Vagina (tissue), 2 donors: ENCODE measurements at regions not wholly inside any gene's neighbourhood (a gene's known extent, or its start where the extent isn't known, plus 50 kb on each side); places are given as distances from the start of the nearest gene placed in this dataset.

Experiments used
- DNase-seq, 2 donors: peaks; one replicate each; pipeline ENCODE4 v3.0.0-alpha.2; 2017; ENCODE audit errors: extremely low spot score in 2 of 2
- H3K27ac ChIP-seq: fragments of 200-600 bp; sonication (generic); one replicate; pipeline ENCODE4 v1.5.1; 2019
- H3K27me3 ChIP-seq: fragments of 200-600 bp; sonication (generic); one replicate; pipeline ENCODE4 v1.5.1; 2019
- H3K36me3 ChIP-seq, 2 donors: fragments of 200-600 bp; sonication (generic); one replicate each; pipeline ENCODE4 v1.5.1; 2017 to 2019
- H3K4me1 ChIP-seq: fragments of 200-600 bp; sonication (generic); one replicate; pipeline ENCODE4 v1.5.1; 2019
- H3K4me3 ChIP-seq, 2 donors: fragments of 200-600 bp; sonication (generic); 1 replicate in 1 of 2; 2 replicates in 1 of 2; pipeline ENCODE4 v1.5.1; 2016 to 2019
- H3K9me3 ChIP-seq: fragments of 200-600 bp; sonication (generic); one replicate; pipeline ENCODE4 v1.5.1; 2019
- CTCF ChIP-seq, 3 experiments: fragments of 450-650 bp in 2 of 3; fragments of 200-600 bp in 1 of 3; sonication (generic) in 1 of 3; IDR thresholded peaks; one replicate each; pipeline ENCODE4 v1.5.1; 2017 to 2019; ENCODE audit warnings: antibody characterized with exemption in 3 of 3, mild to moderate bottlenecking in 2 of 3, moderate library complexity in 2 of 3
- POLR2A ChIP-seq, 2 donors: fragments of 450-650 bp; IDR thresholded peaks; one replicate each; pipeline ENCODE4 v1.6.1; 2017; ENCODE audit warnings: antibody characterized with exemption in 2 of 2, mild to moderate bottlenecking in 2 of 2, moderate library complexity in 2 of 2
- POLR2AphosphoS5 ChIP-seq, 2 donors: sonication (generic); formaldehyde crosslinking; IDR thresholded peaks; one replicate each; pipeline ENCODE4 v1.9.0; 2017; ENCODE audit warnings: antibody characterized with exemption in 2 of 2, mild to moderate bottlenecking in 2 of 2, low read depth in 1 of 2; ENCODE audit not compliant: insufficient read depth in 1 of 2
- intact Hi-C: fragments of 100-400 bp; cut with DNase I; formaldehyde crosslinking; loops from one replicate; pipeline ENCODE4 v1.15.1; 2023

GRCh38 chr1:36705629-36706028, 222.9 kb upstream of the CSF3R start:
- intact Hi-C loops: no loop called here
- DNase-seq: no peak
- Histone ChIP-seq H3K27me3 (no peaks in the 10 kb centered on the region), H3K27ac (no peak overlapping the region), H3K4me3 (no peak overlapping the region), H3K4me1 (no peaks in the 10 kb centered on the region), H3K9me3 (no peaks in the 10 kb centered on the region), H3K36me3 (no peaks in the 10 kb centered on the region)
- TF ChIP-seq POLR2A (IDR thresholded peaks at IDR 0.05) (no peak), CTCF (IDR thresholded peaks at IDR 0.05) (no peak), POLR2AphosphoS5 (IDR thresholded peaks at IDR 0.05; ENCODE audit: insufficient read depth in 1 of 2, low read depth in 1 of 2) (no peak)

GRCh38 chr1:36703526-36704208, 221.0 kb upstream of the CSF3R start:
- TF ChIP-seq POLR2A (IDR thresholded peaks at IDR 0.05): no peak
- TF ChIP-seq POLR2AphosphoS5 (IDR thresholded peaks at IDR 0.05; ENCODE audit: insufficient read depth in 1 of 2, low read depth in 1 of 2): no peak
- peak; percentile 44 to 60 (median 45) for TF ChIP-seq CTCF (IDR thresholded peaks at IDR 0.05)
- H3K9me3 ChIP-seq: no peaks in the 10 kb centered on the region
- DNase-seq: no peak
- no peak overlapping the region for H3K4me3 ChIP-seq
- no peaks in the 10 kb centered on the region for H3K4me1 ChIP-seq
- intact Hi-C loops: no loop called here
- H3K27ac ChIP-seq: no peak overlapping the region
- H3K27me3 ChIP-seq: no peaks in the 10 kb centered on the region
- no peaks in the 10 kb centered on the region for H3K36me3 ChIP-seq

DNA sequence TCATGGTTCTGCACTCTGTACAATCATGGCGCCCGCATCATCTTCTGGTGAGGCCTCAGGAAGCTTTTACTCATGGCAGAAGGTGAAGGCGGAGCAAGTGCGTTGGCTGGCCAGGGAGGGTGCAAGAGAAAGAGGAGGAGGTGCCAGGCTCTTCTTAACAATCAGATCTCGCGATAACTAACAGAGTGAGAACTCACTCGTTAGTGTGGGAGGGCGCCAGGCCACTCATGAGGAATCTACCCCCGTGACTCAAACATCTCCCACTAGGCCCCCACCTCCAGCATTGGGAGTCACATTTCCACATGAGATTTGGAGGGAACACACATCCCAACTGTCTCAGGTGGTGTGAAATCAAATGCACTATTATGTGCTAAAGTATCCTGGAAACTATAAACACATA, 220.2 kb upstream of the CSF3R start:
- H3K4me3 ChIP-seq: no peak overlapping the region
- no peaks in the 10 kb centered on the region for H3K4me1 ChIP-seq
- H3K27ac ChIP-seq: no peak overlapping the region
- no peak for DNase-seq
- H3K27me3 ChIP-seq: no peaks in the 10 kb centered on the region
- no peaks in the 10 kb centered on the region for H3K9me3 ChIP-seq
- intact Hi-C loops: no loop called here
- no peak for TF ChIP-seq CTCF (IDR thresholded peaks at IDR 0.05)
- no peak for TF ChIP-seq POLR2AphosphoS5 (IDR thresholded peaks at IDR 0.05; ENCODE audit: insufficient read depth in 1 of 2, low read depth in 1 of 2)
- no peak for TF ChIP-seq POLR2A (IDR thresholded peaks at IDR 0.05)
- no peaks in the 10 kb centered on the region for H3K36me3 ChIP-seq

DNA sequence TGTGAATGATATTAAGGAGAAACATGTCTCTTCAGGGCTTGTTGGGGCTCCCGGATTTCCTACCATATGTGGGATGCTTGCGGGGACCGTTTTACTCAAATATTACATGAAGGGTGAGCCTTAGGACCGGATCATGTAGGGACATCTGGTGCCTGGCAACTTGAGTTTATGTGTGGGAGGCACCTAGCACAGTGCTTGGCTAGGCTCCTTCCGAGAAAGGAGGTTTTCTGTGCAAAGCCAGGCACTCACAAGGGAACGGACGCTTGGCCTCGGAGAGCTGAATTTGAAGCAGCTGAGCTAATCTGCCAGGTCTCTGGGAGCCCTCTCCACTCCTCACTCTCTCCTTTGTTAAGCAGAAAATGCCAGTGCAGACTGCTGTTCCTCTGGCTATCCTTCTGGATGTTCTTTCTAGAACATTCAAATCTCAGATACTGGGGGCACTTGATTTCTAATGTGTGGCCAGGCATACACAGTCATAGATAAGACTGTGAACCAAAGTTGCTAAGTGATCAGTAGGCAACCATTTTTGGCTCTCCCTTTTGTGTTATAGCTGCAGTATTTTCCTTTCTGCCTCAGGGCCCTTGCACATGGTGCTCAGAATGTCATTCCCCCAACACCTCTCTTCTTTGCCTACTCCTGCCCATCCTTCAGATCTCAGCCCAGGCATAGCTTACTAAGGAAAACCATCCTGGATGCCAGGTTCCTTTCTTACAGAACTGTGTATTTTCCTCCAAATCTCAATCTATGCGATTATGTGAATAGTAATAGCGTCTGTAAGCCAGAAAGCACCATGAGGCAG, 216.6 kb upstream of the CSF3R start:
- TF ChIP-seq CTCF (IDR thresholded peaks at IDR 0.05) (no peak), POLR2A (IDR thresholded peaks at IDR 0.05) (no peak), POLR2AphosphoS5 (IDR thresholded peaks at IDR 0.05; ENCODE audit: insufficient read depth in 1 of 2, low read depth in 1 of 2) (no peak)
- H3K36me3 ChIP-seq: no peaks in the 10 kb centered on the region
- no peak overlapping the region for H3K27ac ChIP-seq
- no peaks in the 10 kb centered on the region for H3K9me3 ChIP-seq
- intact Hi-C loops: no loop called here
- no peaks in the 10 kb centered on the region for H3K4me1 ChIP-seq
- DNase-seq: peak in 1 of 2 donors; percentile 64
- H3K27me3 ChIP-seq: no peaks in the 10 kb centered on the region
- H3K4me3 ChIP-seq: no peak overlapping the region
